Right lobe of liver (tissue), 6 donors: ENCODE measurements at regions not wholly inside any gene's neighbourhood (a gene's known extent, or its start where the extent isn't known, plus 50 kb on each side); places are given as distances from the start of the nearest gene placed in this dataset.

Experiments
- ATAC-seq, 4 donors: fragments of 200-7000 bp; cut with Tn5 transposase; one replicate each; pipeline ENCODE4 v1.9.1; 2020; ENCODE audit warnings: mild to moderate bottlenecking in 4 of 4, moderate library complexity in 4 of 4
- DNase-seq, 3 donors: peaks; one replicate each; pipeline ENCODE4 v3.0.0-alpha.2; 2020
- H3K27ac ChIP-seq, 3 donors: fragments of 200-600 bp; one replicate each; pipeline ENCODE4 v1.8.0; 2022
- H3K27me3 ChIP-seq, 2 donors: fragments of 200-600 bp; one replicate each; pipeline ENCODE4 v1.8.0; 2022
- H3K36me3 ChIP-seq, 4 donors: fragments of 200-600 bp; sonication (generic) in 1 of 4; one replicate each; pipeline versions ENCODE4 v1.5.1 to v1.8.0; 2017 to 2022; ENCODE audit warnings: control low read depth in 1 of 4
- H3K4me1 ChIP-seq, 4 donors: fragments of 200-600 bp; sonication (generic) in 1 of 4; one replicate each; pipeline versions ENCODE4 v1.5.1 to v1.8.0; 2017 to 2022; ENCODE audit warnings: control low read depth in 1 of 4
- H3K4me3 ChIP-seq, 3 donors: fragments of 200-600 bp; one replicate each; pipeline ENCODE4 v1.8.0; 2022
- H3K9me3 ChIP-seq, 4 donors: fragments of 200-600 bp; sonication (generic) in 1 of 4; one replicate each; pipeline versions ENCODE4 v1.5.1 to v1.8.0; 2017 to 2022; ENCODE audit warnings: control low read depth in 1 of 4
- POLR2A ChIP-seq: fragments of 450-650 bp; IDR thresholded peaks from one replicate; pipeline ENCODE4 v1.6.1; 2017; ENCODE audit warnings: antibody characterized with exemption, mild to moderate bottlenecking
- WGBS: methylation state at CpG from one replicate; pipeline ENCODE4 v1.1.6; 2018; ENCODE audit warnings: low coverage, low lambda C conversion rate; ENCODE audit not compliant: insufficient coverage; ENCODE audit errors: missing lambda C conversion rate; 5-methylcytosine and 5-hydroxymethylcytosine counted together
- intact Hi-C, 2 donors: fragments of 100-400 bp; cut with DNase I; formaldehyde crosslinking; loops; one replicate each; pipeline versions ENCODE4 v1.11.2 to v1.14.1; 2022
- TF ChIP-seq, protein P1 (sequence below), 4 donors: fragments of 200-600 bp in 3 of 4; fragments of 450-650 bp in 1 of 4; IDR thresholded peaks; one replicate each; pipeline versions ENCODE4 v1.5.1 to v1.8.0; 2016 to 2022; ENCODE audit warnings: antibody characterized with exemption in 4 of 4, mild to moderate bottlenecking in 2 of 4
- donor health status: DM: no; HTN: yes; CAD: no.
- donor health status: DM: no; HTN: no; CAD: no.
- donor health status: DM: no; HTN: no; CAD: no.
- donor health status: DM: no; HTN: yes; CAD: no.
- donor health status: DM: no; HTN: yes; CAD: no.

DNA sequence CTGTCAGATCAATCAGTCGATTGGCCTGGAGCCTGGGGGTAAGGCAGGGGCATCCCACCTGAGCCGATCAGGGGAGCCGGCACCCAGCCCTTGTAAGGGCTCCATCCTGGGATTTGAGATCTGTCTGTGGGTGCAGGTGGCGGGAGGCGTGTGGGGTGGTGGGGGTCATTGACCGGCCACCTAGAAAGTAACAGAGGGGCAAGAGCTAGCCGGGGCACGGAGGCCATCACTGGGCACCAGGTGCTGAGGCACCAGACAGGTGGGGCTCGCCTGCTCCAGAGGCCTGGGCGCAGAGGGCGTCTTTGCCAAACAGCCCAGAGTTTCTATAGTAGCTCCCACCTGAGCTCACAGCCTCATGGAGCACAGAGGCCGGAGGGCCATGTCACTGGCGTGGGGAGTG is 55.5 kb upstream of the ADGRA1 start:
- Histone ChIP-seq H3K4me1 (no peaks in the 10 kb centered on the region), H3K9me3 (no peaks in the 10 kb centered on the region), H3K36me3 (no peaks in the 10 kb centered on the region), H3K27me3 (no peaks in the 10 kb centered on the region), H3K4me3 (no peak overlapping the region), H3K27ac (no peak overlapping the region)
- no peak for ATAC-seq
- DNase-seq: no peak
- intact Hi-C loops: no loop called here
- TF ChIP-seq, protein P1, sequence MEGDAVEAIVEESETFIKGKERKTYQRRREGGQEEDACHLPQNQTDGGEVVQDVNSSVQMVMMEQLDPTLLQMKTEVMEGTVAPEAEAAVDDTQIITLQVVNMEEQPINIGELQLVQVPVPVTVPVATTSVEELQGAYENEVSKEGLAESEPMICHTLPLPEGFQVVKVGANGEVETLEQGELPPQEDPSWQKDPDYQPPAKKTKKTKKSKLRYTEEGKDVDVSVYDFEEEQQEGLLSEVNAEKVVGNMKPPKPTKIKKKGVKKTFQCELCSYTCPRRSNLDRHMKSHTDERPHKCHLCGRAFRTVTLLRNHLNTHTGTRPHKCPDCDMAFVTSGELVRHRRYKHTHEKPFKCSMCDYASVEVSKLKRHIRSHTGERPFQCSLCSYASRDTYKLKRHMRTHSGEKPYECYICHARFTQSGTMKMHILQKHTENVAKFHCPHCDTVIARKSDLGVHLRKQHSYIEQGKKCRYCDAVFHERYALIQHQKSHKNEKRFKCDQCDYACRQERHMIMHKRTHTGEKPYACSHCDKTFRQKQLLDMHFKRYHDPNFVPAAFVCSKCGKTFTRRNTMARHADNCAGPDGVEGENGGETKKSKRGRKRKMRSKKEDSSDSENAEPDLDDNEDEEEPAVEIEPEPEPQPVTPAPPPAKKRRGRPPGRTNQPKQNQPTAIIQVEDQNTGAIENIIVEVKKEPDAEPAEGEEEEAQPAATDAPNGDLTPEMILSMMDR (IDR thresholded peaks at IDR 0.05): no peak
- TF ChIP-seq POLR2A: no peak
- no CpG with 5 or more reads among the region's 13 CpGs for WGBS

DNA sequence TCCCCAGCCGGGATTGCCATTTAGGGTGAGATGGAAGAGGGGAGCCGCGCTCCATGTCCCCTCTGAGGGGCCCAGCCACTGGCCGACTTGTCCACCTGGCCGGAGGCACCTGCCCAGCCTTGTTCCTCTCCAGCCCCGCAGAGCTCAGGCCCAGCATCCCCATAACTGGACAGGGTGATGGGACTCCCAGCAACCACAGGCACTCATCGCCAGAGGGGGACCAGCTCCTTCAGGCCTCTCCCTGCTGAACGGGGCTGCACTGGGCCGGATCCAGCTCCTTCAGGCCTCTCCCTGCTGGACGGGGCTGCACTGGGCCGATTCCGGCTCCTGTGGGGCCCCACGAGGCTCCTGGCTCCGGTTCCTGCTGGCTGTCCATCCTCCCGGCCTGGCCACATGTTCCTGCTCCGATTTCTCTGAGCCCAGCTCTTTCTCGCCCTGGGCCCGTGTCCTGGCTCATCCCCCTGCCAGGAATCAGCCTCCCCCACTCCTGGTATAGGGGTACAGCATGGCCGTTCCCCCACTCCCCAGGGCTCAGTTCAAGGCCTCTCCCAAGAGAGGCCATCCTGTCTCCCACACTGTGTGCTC is 56.1 kb upstream of the ADGRA1 start:
- TF ChIP-seq, protein P1 (IDR thresholded peaks at IDR 0.05): no peak
- TF ChIP-seq POLR2A: no peak
- Histone ChIP-seq H3K36me3 (no peaks in the 10 kb centered on the region), H3K27ac (no peak overlapping the region), H3K9me3 (no peaks in the 10 kb centered on the region), H3K4me1 (no peaks in the 10 kb centered on the region), H3K4me3 (no peak overlapping the region), H3K27me3 (no peaks in the 10 kb centered on the region)
- ATAC-seq (no peak), DNase-seq (no peak)
- intact Hi-C loops: no loop called here
- WGBS: no CpG with 5 or more reads among the region's 19 CpGs

DNA sequence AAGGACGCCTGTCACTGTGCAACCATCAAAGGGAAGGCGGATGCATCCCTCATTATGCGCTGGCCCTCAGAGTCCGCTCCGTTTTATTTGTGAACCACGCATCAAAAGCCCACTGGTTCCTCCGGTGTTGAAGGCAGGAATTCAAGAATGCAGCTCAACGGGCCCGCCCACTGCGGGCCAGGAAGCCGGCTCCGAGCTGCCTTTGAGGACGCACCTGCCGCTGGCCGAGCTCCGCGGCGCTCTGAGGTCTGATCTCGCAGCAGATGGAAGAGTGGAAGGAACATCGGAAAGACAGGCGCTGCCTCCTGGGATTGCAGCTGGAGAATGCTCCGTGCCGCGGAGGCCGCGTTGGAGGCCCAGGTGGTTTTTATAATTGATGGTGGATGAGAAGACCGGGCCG is 56.9 kb upstream of the ADGRA1 start:
- ATAC-seq: no peak
- Histone ChIP-seq H3K36me3 (no peaks in the 10 kb centered on the region), H3K27me3 (no peaks in the 10 kb centered on the region), H3K4me3 (no peak overlapping the region), H3K27ac (no peak overlapping the region), H3K9me3 (no peaks in the 10 kb centered on the region), H3K4me1 (no peaks in the 10 kb centered on the region)
- intact Hi-C loops: no loop called here
- no peak for DNase-seq
- 30% methylated on average over 10 of the region's 28 CpGs for WGBS
- TF ChIP-seq POLR2A: no peak
- TF ChIP-seq, protein P1 (IDR thresholded peaks at IDR 0.05): no peak

DNA sequence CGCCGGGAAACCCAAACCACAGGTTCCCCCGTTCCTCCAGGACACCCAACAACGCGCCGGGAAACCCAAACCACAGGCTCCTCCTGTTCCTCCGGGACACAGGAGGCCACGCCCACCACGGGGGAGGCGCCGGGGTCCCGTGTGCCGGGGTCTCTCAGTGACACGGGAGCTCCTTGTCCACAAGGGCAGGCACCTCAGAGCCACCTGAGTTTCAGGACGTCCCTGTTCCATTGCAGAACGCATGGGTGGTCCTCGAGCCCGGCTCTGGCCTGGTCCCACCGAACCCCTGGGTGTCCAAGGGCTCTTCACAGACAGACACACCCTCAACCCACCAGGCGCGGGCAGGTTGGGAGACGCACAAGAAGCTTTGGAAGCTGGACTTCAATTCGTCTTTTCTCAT is 57.6 kb upstream of the ADGRA1 start:
- ATAC-seq (no peak), DNase-seq (no peak)
- H3K36me3 ChIP-seq: no peaks in the 10 kb centered on the region
- intact Hi-C loops: no loop called here
- TF ChIP-seq POLR2A: no peak
- TF ChIP-seq, protein P1 (IDR thresholded peaks at IDR 0.05): no peak
- 38% methylated on average over 5 of the region's 23 CpGs for WGBS
- H3K4me3 ChIP-seq: no peak overlapping the region
- no peaks in the 10 kb centered on the region for H3K27me3 ChIP-seq
- H3K4me1 ChIP-seq: no peaks in the 10 kb centered on the region
- no peak overlapping the region for H3K27ac ChIP-seq
- H3K9me3 ChIP-seq: no peaks in the 10 kb centered on the region

DNA sequence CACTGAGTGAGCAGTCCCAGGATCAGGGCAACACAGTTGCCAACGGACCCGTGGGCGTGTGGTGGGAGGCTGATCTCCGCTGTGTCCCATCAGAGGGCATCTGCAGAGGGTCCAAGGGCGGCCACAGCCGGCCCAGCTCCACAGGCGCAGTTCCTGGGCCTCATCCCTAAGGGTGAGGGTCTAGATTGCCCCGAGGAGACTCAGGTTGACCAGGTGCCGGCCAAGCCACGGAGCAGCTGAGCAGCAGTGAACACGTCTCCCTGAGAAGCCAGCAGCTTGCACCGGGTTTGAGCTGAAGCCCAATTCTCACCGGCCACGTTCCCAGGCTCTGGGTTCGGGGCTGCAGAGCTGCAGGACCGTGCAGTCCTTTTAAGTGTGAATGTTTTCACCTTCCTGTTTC is 58.8 kb upstream of the ADGRA1 start:
- Histone ChIP-seq H3K4me1 (no peaks in the 10 kb centered on the region), H3K36me3 (no peaks in the 10 kb centered on the region), H3K27ac (no peak overlapping the region), H3K9me3 (no peaks in the 10 kb centered on the region), H3K4me3 (no peak overlapping the region), H3K27me3 (no peaks in the 10 kb centered on the region)
- WGBS: 80% methylated on average over 1 of the region's 16 CpGs
- intact Hi-C loops: no loop called here
- ATAC-seq (no peak), DNase-seq (no peak)
- TF ChIP-seq POLR2A: no peak
